Calu3 (cell line): ENCODE measurements at regions not wholly inside any gene's neighbourhood (a gene's known extent, or its start where the extent isn't known, plus 50 kb on each side); places are given as distances from the start of the nearest gene placed in this dataset.

Experiments
- BruUV-seq: library from RNA; stranded (reverse); fragments of 400-500 nt; replicated peaks from 2 replicates; lab custom pipeline; 2021; lab: Mats Ljungman, UMichigan
- CTCF ChIA-PET: fragments of 300-600 bp; sonication (Branson Sonifier 250); formaldehyde crosslinking; loops from one replicate; lab custom pipeline; 2022; ENCODE audit warnings: antibody characterized with exemption; lab: Charles Lee
- DNase-seq: peaks from one replicate; pipeline ENCODE4 v3.0.0; 2022
- H3K27ac Mint-ChIP-seq: one replicate; pipeline ENCODE4 v1.8.0; 2022; ENCODE audit warnings: mixed read lengths; ENCODE audit not compliant: unreplicated experiment
- H3K27me3 Mint-ChIP-seq: one replicate; pipeline ENCODE4 v1.8.0; 2022; ENCODE audit warnings: mixed read lengths; ENCODE audit not compliant: unreplicated experiment
- H3K36me3 Mint-ChIP-seq: one replicate; pipeline ENCODE4 v1.8.0; 2022; ENCODE audit warnings: mild to moderate bottlenecking, moderate library complexity, mixed read lengths; ENCODE audit not compliant: insufficient read depth, unreplicated experiment
- H3K4me1 Mint-ChIP-seq: one replicate; pipeline ENCODE4 v1.8.0; 2022; ENCODE audit warnings: mild to moderate bottlenecking, low read depth, mixed read lengths; ENCODE audit not compliant: unreplicated experiment
- H3K4me3 Mint-ChIP-seq: one replicate; pipeline ENCODE4 v1.8.0; 2022; ENCODE audit warnings: mild to moderate bottlenecking, low read depth, moderate library complexity, mixed read lengths; ENCODE audit not compliant: unreplicated experiment
- H3K9me3 Mint-ChIP-seq: one replicate; pipeline ENCODE4 v1.8.0; 2022; ENCODE audit warnings: low read depth, mixed read lengths; ENCODE audit not compliant: unreplicated experiment
- CTCF ChIP-seq: fragments of 200-600 bp; IDR thresholded peaks from one replicate; pipeline ENCODE4 v1.8.0; 2022; ENCODE audit warnings: antibody characterized with exemption; ENCODE audit not compliant: unreplicated experiment
- intact Hi-C: fragments of 100-400 bp; cut with micrococcal nuclease; formaldehyde crosslinking; loops from one replicate; pipeline ENCODE4 v1.10.0; 2022; ENCODE audit not compliant: unreplicated experiment

- no peak for TF ChIP-seq CTCF
- CTCF ChIA-PET, result no interaction called here
- no peak overlapping the region for H3K27ac Mint-ChIP-seq
These were observed 278.5 kb upstream of the RASGRP1 start for GRCh38 chr15:38843051-38843501.

GRCh38 chr15:38843736-38844590, 279.3 kb upstream of the RASGRP1 start:
- no peak overlapping the region for H3K27ac Mint-ChIP-seq
- CTCF ChIA-PET, result no interaction called here
- peaks cover 3% of the 10 kb centered on the region for H3K36me3 Mint-ChIP-seq
- H3K4me1 Mint-ChIP-seq, result no peaks in the 10 kb centered on the region
- H3K27me3 Mint-ChIP-seq, result no peaks in the 10 kb centered on the region
- DNase-seq, result no peak
- H3K4me3 Mint-ChIP-seq, result no peak overlapping the region
- BruUV-seq, result no TSS peak
- H3K9me3 Mint-ChIP-seq, result no peaks in the 10 kb centered on the region
- TF ChIP-seq CTCF, result no peak
- intact Hi-C loops, result no loop called here

More at GRCh38 chr15:38843051-38843501, 278.5 kb upstream of the RASGRP1 start:
- H3K4me1 Mint-ChIP-seq, result no peaks in the 10 kb centered on the region
- intact Hi-C loops, result no loop called here
- H3K9me3 Mint-ChIP-seq, result no peaks in the 10 kb centered on the region
- H3K36me3 Mint-ChIP-seq, result peaks cover 3% of the 10 kb centered on the region
- no peak for DNase-seq
- BruUV-seq, result no TSS peak
- no peak overlapping the region for H3K4me3 Mint-ChIP-seq
- no peaks in the 10 kb centered on the region for H3K27me3 Mint-ChIP-seq

- intact Hi-C loops, result no loop called here
- H3K27ac Mint-ChIP-seq, result no peak overlapping the region
- H3K9me3 Mint-ChIP-seq, result no peaks in the 10 kb centered on the region
- no TSS peak for BruUV-seq
- CTCF ChIA-PET, result no interaction called here
- H3K4me3 Mint-ChIP-seq, result no peak overlapping the region
- no peak for TF ChIP-seq CTCF
- H3K27me3 Mint-ChIP-seq, result no peaks in the 10 kb centered on the region
- H3K36me3 Mint-ChIP-seq, result no peaks in the 10 kb centered on the region
- DNase-seq, result no peak
- H3K4me1 Mint-ChIP-seq, result no peaks in the 10 kb centered on the region
These were observed 280.1 kb upstream of the RASGRP1 start for GRCh38 chr15:38844736-38845135.

- Mint-ChIP-seq H3K36me3 (no peaks in the 10 kb centered on the region), H3K9me3 (no peaks in the 10 kb centered on the region), H3K4me1 (no peaks in the 10 kb centered on the region), H3K27me3 (no peaks in the 10 kb centered on the region), H3K27ac (no peak overlapping the region), H3K4me3 (no peak overlapping the region)
- no TSS peak for BruUV-seq
- CTCF ChIA-PET, result no interaction called here
- no peak for DNase-seq
- intact Hi-C loops, result no loop called here
- no peak for TF ChIP-seq CTCF
These were observed 281.7 kb upstream of the RASGRP1 start for GRCh38 chr15:38846346-38846745.
